ENCODE measurements at regions not wholly inside any gene's neighbourhood (a gene's known extent, or its start where the extent isn't known, plus 50 kb on each side); places are given as distances from the start of the nearest gene placed in this dataset.

DNA sequence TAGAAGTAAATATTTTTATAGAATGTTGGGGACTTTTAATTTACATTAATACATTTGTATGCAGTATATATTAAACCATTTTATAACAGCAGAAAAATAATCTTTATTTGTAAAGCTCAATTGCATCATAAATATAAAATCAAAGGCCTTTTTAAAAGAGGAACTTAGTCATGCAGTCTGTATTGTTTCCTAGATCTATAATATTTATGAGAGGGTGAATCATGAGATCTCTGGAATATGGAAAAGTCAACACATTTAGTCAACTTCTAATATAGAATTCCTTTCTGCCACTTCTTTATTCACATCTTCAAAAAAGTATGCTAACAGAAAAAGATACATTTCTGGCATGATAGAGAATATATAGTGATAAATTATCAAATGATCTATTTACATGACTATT, 410.3 kb upstream of the ZNF385D start:
- no peaks in the 10 kb centered on the region for H3K36me3 Mint-ChIP-seq (ENCODE audit: insufficient read depth, unreplicated experiment)
- no peak overlapping the region for H3K4me3 Mint-ChIP-seq (ENCODE audit: low read depth, unreplicated experiment)
- TF ChIP-seq, protein P1, sequence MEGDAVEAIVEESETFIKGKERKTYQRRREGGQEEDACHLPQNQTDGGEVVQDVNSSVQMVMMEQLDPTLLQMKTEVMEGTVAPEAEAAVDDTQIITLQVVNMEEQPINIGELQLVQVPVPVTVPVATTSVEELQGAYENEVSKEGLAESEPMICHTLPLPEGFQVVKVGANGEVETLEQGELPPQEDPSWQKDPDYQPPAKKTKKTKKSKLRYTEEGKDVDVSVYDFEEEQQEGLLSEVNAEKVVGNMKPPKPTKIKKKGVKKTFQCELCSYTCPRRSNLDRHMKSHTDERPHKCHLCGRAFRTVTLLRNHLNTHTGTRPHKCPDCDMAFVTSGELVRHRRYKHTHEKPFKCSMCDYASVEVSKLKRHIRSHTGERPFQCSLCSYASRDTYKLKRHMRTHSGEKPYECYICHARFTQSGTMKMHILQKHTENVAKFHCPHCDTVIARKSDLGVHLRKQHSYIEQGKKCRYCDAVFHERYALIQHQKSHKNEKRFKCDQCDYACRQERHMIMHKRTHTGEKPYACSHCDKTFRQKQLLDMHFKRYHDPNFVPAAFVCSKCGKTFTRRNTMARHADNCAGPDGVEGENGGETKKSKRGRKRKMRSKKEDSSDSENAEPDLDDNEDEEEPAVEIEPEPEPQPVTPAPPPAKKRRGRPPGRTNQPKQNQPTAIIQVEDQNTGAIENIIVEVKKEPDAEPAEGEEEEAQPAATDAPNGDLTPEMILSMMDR (IDR thresholded peaks at IDR 0.05; ENCODE audit: unreplicated experiment) = no peak
- H3K27ac Mint-ChIP-seq (ENCODE audit: unreplicated experiment) = no peak overlapping the region
- CTCF ChIA-PET = no interaction called here
- H3K4me1 Mint-ChIP-seq (ENCODE audit: low read depth, unreplicated experiment) = peaks cover 14% of the 10 kb centered on the region
- H3K27me3 Mint-ChIP-seq (ENCODE audit: unreplicated experiment) = no peaks in the 10 kb centered on the region
- no peak for DNase-seq
- BruUV-seq (replicated peaks) = no TSS peak
- intact Hi-C loops (cut with micrococcal nuclease; ENCODE audit: unreplicated experiment) = no loop called here
- H3K9me3 Mint-ChIP-seq (ENCODE audit: low read depth, unreplicated experiment) = no peaks in the 10 kb centered on the region

GRCh38 chr3:22170370-22170769, 419.4 kb upstream of the ZNF385D start:
- H3K4me3 Mint-ChIP-seq (ENCODE audit: low read depth, unreplicated experiment) = no peak overlapping the region
- TF ChIP-seq, protein P1 (IDR thresholded peaks at IDR 0.05; ENCODE audit: unreplicated experiment) = no peak

GRCh38 chr3:22172964-22173363, 422.0 kb upstream of the ZNF385D start:
- Mint-ChIP-seq H3K27ac (ENCODE audit: unreplicated experiment) (no peak overlapping the region), H3K4me3 (ENCODE audit: low read depth, unreplicated experiment) (no peak overlapping the region), H3K27me3 (ENCODE audit: unreplicated experiment) (no peaks in the 10 kb centered on the region), H3K4me1 (ENCODE audit: low read depth, unreplicated experiment) (no peaks in the 10 kb centered on the region), H3K9me3 (ENCODE audit: low read depth, unreplicated experiment) (no peaks in the 10 kb centered on the region), H3K36me3 (ENCODE audit: insufficient read depth, unreplicated experiment) (no peaks in the 10 kb centered on the region)
- no TSS peak for BruUV-seq (replicated peaks)
- CTCF ChIA-PET = no interaction called here
- intact Hi-C loops (cut with micrococcal nuclease; ENCODE audit: unreplicated experiment) = no loop called here
- DNase-seq = no peak
- TF ChIP-seq, protein P1 (IDR thresholded peaks at IDR 0.05; ENCODE audit: unreplicated experiment) = no peak

More at GRCh38 chr3:22170370-22170769, 419.4 kb upstream of the ZNF385D start:
- Mint-ChIP-seq H3K9me3 (ENCODE audit: low read depth, unreplicated experiment) (no peaks in the 10 kb centered on the region), H3K27me3 (ENCODE audit: unreplicated experiment) (no peaks in the 10 kb centered on the region), H3K36me3 (ENCODE audit: insufficient read depth, unreplicated experiment) (no peaks in the 10 kb centered on the region), H3K27ac (ENCODE audit: unreplicated experiment) (no peak overlapping the region), H3K4me1 (ENCODE audit: low read depth, unreplicated experiment) (no peaks in the 10 kb centered on the region)
- no TSS peak for BruUV-seq (replicated peaks)
- intact Hi-C loops (cut with micrococcal nuclease; ENCODE audit: unreplicated experiment) = no loop called here
- CTCF ChIA-PET = no interaction called here
- no peak for DNase-seq

DNA sequence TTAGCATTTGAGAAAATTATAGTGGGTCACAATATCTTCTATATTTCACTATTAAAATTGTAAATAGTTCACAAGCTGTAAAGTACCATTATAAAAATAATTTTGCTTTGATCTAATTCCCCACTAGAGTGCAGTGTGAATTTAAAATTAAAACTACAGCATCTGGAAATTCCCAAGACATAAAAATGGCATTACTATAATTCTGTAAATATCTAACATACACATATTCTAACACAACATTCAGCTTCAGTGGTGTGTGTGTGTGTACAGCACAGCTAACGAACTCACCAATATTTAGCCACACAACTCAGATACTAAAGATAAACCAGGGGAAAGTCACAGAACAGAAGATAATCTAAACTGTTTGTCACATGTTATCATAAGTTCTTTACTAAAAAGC, 424.9 kb upstream of the ZNF385D start:
- BruUV-seq (replicated peaks) = no TSS peak
- intact Hi-C loops (cut with micrococcal nuclease; ENCODE audit: unreplicated experiment) = loop anchor here (1.0 to 5.0 kb wide), 4 partner anchors 386 to 784 kb away; no protein-coding TSS in a partner anchor

More for the DNA sequence above, 424.9 kb upstream of the ZNF385D start:
- Mint-ChIP-seq H3K36me3 (ENCODE audit: insufficient read depth, unreplicated experiment) (no peaks in the 10 kb centered on the region), H3K27ac (ENCODE audit: unreplicated experiment) (no peak overlapping the region), H3K9me3 (ENCODE audit: low read depth, unreplicated experiment) (no peaks in the 10 kb centered on the region), H3K4me1 (ENCODE audit: low read depth, unreplicated experiment) (no peaks in the 10 kb centered on the region), H3K27me3 (ENCODE audit: unreplicated experiment) (no peaks in the 10 kb centered on the region), H3K4me3 (ENCODE audit: low read depth, unreplicated experiment) (no peak overlapping the region)
- DNase-seq = no peak
- TF ChIP-seq, protein P1 (IDR thresholded peaks at IDR 0.05; ENCODE audit: unreplicated experiment) = no peak
- CTCF ChIA-PET = interaction anchor here (0.6 to 1.2 kb wide), 2 partner anchors 86 to 785 kb away, joined by 3 to 4 read pairs; no protein-coding TSS in a partner anchor

Data from Calu3 (cell line).